ENCODE measurements at regions not wholly inside any gene's neighbourhood (a gene's known extent, or its start where the extent isn't known, plus 50 kb on each side); places are given as distances from the start of the nearest gene placed in this dataset.

DNA sequence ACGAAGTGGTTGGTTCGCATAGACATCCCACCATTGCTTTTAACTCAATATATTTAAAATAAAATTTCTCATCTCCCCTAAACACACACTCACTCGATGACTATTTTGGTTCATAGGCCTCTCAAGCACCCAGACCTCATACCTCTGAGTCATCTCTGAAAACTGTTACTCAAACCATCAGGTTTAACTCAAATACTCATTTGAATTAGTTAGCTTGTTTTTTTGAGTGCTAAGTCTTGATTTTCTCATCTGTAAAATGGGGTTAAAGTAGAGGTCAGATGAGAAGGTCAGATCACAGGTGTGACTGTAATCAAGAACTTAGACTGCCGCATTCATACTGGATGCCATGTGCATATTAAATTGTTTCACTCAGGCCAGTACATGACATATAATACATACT, 243.9 kb upstream of the TENT5A start:
- Histone ChIP-seq H3K27ac (ENCODE audit: low read length) (no peak overlapping the region), H3K4me1 (ENCODE audit: control insufficient read depth, insufficient read depth, low read length) (no peaks in the 10 kb centered on the region), H3K36me3 (ENCODE audit: control insufficient read depth, insufficient read depth, low read length) (no peaks in the 10 kb centered on the region), H3K4me3 (ENCODE audit: low read length) (no peak overlapping the region), H3K27me3 (ENCODE audit: control insufficient read depth, insufficient read depth, low read length) (no peaks in the 10 kb centered on the region), H3K9me3 (replicated peaks; ENCODE audit: control insufficient read depth, low read depth, low read length) (no peaks in the 10 kb centered on the region)
- WGBS (ENCODE audit: insufficient coverage): 90% methylated on average over 2 of the region's 4 CpGs
- DNase-seq: no peak

DNA sequence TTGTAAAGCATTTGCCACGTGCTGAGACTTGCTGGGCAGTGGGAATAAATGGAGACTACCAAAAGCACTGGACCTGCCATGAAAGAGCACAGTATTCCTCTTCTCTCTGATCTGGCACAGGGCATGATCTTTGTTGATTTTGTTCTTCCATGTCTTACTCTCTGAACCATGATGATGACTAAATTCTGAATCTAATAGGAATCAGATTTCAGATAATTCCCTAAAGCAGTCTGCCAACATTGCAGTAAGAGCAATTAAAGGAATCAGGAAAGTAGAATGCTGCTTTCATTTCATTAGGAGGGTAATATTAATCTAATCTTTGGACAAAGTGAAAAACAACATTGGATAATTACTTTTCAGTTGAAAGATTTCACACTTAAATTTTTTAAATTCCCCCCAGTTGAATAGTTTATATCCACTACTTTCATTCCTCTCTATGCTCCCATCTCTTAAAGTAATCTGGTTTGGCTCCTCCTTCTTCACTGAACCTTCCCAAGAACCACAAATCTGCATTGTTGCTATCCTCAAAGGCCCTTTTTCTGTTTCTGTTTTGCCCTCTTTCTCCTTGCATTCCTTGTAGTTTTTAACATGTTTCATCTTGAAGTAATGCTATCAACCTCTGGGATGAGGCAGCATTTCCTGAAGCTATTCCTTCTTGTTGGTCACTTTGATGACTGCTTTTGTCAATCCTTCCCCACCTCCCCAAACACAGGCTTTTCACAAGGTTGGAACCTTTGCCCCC, 243.2 kb upstream of the TENT5A start:
- WGBS (ENCODE audit: insufficient coverage): no CpG with 5 or more reads among the region's 1 CpG
- Histone ChIP-seq H3K4me3 (ENCODE audit: low read length) (no peak overlapping the region), H3K27me3 (ENCODE audit: control insufficient read depth, insufficient read depth, low read length) (no peaks in the 10 kb centered on the region), H3K9me3 (replicated peaks; ENCODE audit: control insufficient read depth, low read depth, low read length) (no peaks in the 10 kb centered on the region), H3K4me1 (ENCODE audit: control insufficient read depth, insufficient read depth, low read length) (no peaks in the 10 kb centered on the region), H3K27ac (ENCODE audit: low read length) (no peak overlapping the region), H3K36me3 (ENCODE audit: control insufficient read depth, insufficient read depth, low read length) (no peaks in the 10 kb centered on the region)
- DNase-seq: no peak

DNA sequence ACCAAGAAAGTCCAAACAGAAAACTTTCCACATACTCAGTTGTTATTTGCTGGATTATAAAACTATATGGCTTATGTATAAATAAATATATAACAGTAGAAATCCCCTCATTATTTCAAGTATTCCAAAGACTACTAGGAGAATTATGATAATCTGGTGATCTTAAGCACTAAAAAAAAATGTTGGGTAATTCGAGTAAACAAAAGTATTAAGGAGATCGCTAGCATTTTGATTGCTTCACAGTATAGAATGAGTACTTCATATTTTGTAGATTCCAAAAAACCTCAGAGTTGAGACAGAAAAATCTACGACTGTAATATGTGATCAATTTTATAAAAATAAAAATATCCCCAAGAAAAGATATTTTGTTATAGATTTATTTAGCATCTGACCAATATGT, 236.4 kb upstream of the TENT5A start:
- H3K36me3 ChIP-seq (ENCODE audit: control insufficient read depth, insufficient read depth, low read length): no peaks in the 10 kb centered on the region
- no peak overlapping the region for H3K27ac ChIP-seq (ENCODE audit: low read length)
- no CpG with 5 or more reads among the region's 3 CpGs for WGBS (ENCODE audit: insufficient coverage)
- no peak overlapping the region for H3K4me3 ChIP-seq (ENCODE audit: low read length)
- no peak for DNase-seq
- H3K4me1 ChIP-seq (ENCODE audit: control insufficient read depth, insufficient read depth, low read length): no peaks in the 10 kb centered on the region
- no peaks in the 10 kb centered on the region for H3K27me3 ChIP-seq (ENCODE audit: control insufficient read depth, insufficient read depth, low read length)
- H3K9me3 ChIP-seq (replicated peaks; ENCODE audit: control insufficient read depth, low read depth, low read length): no peaks in the 10 kb centered on the region

DNA sequence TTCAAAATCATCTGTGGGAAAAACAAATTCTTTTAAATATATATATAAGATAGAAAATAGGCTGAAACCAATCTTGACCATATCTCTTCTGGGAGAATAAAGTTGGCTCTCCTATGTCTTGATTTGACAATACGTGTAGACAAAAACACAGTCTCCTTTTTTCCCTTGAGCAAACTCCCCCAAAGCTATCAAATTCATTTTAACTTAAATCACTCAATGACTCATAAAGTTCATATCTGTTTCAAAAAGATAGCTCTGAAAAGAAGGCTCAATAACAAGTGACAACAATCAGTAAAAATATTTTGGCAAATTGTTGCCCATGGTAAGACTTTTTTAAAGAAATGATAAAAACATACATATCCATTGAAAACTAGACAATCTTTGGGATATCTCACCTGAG, 236.0 kb upstream of the TENT5A start:
- WGBS (ENCODE audit: insufficient coverage): no CpG with 5 or more reads among the region's 1 CpG
- no peak overlapping the region for H3K27ac ChIP-seq (ENCODE audit: low read length)
- H3K27me3 ChIP-seq (ENCODE audit: control insufficient read depth, insufficient read depth, low read length): no peaks in the 10 kb centered on the region
- no peak for DNase-seq
- H3K36me3 ChIP-seq (ENCODE audit: control insufficient read depth, insufficient read depth, low read length): no peaks in the 10 kb centered on the region
- no peaks in the 10 kb centered on the region for H3K4me1 ChIP-seq (ENCODE audit: control insufficient read depth, insufficient read depth, low read length)
- H3K4me3 ChIP-seq (ENCODE audit: low read length): no peak overlapping the region
- no peaks in the 10 kb centered on the region for H3K9me3 ChIP-seq (replicated peaks; ENCODE audit: control insufficient read depth, low read depth, low read length)

DNA sequence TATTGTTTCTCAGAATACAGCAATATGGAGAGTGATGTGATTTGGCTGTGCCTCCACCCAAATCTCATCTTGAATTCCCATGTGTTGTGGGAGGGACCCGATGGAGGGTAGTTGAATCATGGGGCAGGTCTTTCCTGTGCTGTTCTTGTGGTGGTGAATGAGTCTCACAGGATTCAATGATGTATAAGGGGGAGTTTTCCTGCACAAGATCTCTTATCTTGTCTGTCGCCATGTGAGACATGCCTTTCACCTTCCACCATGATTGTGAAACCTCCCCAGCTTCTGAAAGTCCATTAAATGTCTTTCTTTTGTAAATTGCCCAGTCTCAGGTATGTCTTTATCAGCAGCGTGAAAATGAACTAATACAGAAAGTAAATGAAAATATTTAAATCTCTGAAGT, 234.8 kb upstream of the TENT5A start:
- no peaks in the 10 kb centered on the region for H3K27me3 ChIP-seq (ENCODE audit: control insufficient read depth, insufficient read depth, low read length)
- no peaks in the 10 kb centered on the region for H3K36me3 ChIP-seq (ENCODE audit: control insufficient read depth, insufficient read depth, low read length)
- H3K27ac ChIP-seq (ENCODE audit: low read length): no peak overlapping the region
- no CpG with 5 or more reads among the region's 3 CpGs for WGBS (ENCODE audit: insufficient coverage)
- no peak overlapping the region for H3K4me3 ChIP-seq (ENCODE audit: low read length)
- H3K4me1 ChIP-seq (ENCODE audit: control insufficient read depth, insufficient read depth, low read length): no peaks in the 10 kb centered on the region
- no peak for DNase-seq
- no peaks in the 10 kb centered on the region for H3K9me3 ChIP-seq (replicated peaks; ENCODE audit: control insufficient read depth, low read depth, low read length)

DNA sequence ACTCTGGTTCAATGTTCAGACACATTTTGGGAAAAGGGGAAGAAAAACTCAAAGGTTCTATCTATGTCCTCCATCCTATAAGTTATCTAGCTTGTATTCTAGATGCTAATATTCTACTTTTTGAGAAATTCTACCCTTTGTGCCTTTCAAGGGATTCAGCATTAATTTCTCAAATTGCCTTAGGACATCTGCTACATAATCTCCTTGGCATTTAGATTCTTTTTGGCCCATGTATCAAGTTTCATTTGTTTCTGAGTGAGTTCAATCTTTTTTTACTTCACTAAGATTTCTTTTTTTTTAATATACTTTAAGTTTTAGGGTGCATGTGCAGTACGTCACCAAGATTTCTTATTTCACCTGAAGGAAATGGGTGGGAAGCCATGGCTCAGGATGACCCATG, 232.7 kb upstream of the TENT5A start:
- Histone ChIP-seq H3K4me3 (ENCODE audit: low read length) (no peak overlapping the region), H3K36me3 (ENCODE audit: control insufficient read depth, insufficient read depth, low read length) (no peaks in the 10 kb centered on the region), H3K9me3 (replicated peaks; ENCODE audit: control insufficient read depth, low read depth, low read length) (no peaks in the 10 kb centered on the region), H3K27ac (ENCODE audit: low read length) (no peak overlapping the region), H3K27me3 (ENCODE audit: control insufficient read depth, insufficient read depth, low read length) (no peaks in the 10 kb centered on the region), H3K4me1 (ENCODE audit: control insufficient read depth, insufficient read depth, low read length) (no peaks in the 10 kb centered on the region)
- WGBS (ENCODE audit: insufficient coverage): 100% methylated on average over 1 of the region's 1 CpG
- DNase-seq: no peak

DNA sequence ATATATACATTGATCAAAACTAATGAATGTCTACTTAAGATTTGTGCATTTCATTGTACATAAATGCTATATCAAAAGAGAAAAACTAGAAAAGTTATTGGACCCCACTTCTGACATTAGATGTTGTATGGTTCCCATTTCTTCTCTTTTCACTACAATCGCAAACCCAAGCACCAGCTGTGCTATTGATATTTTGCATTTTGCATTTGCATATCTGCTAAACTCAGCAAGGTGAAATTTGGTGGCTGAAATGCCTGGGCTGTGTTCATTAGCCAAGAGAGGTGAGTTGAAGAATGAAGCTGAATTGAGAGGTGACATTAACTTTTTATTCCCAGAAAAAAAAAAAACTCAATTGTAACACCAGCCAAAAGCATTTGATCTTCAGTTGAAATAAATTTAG, 232.1 kb upstream of the TENT5A start:
- H3K4me3 ChIP-seq (ENCODE audit: low read length): no peak overlapping the region
- H3K4me1 ChIP-seq (ENCODE audit: control insufficient read depth, insufficient read depth, low read length): no peaks in the 10 kb centered on the region
- no peak for DNase-seq
- no peaks in the 10 kb centered on the region for H3K9me3 ChIP-seq (replicated peaks; ENCODE audit: control insufficient read depth, low read depth, low read length)
- no peak overlapping the region for H3K27ac ChIP-seq (ENCODE audit: low read length)
- no peaks in the 10 kb centered on the region for H3K27me3 ChIP-seq (ENCODE audit: control insufficient read depth, insufficient read depth, low read length)
- no CpG with 5 or more reads among the region's 1 CpG for WGBS (ENCODE audit: insufficient coverage)
- no peaks in the 10 kb centered on the region for H3K36me3 ChIP-seq (ENCODE audit: control insufficient read depth, insufficient read depth, low read length)

DNA sequence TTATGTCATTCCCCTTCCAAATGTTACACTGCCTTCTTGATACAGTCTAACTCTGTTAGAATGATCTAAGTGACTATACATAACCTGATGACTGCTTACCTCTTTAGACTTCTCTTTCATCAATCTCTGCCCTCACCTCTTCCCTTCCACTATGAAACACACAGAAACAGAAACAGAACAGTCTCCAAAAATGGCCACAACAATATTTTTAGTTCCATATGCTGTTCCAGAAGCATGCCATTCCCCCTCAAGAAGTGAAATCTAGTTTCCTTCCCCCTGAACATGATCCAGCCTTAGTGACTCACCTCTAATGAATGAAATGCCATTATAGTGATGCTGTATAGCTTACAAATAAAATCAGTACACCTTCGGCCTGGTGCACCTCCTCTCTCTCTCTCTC, 229.3 kb upstream of the TENT5A start:
- Histone ChIP-seq H3K36me3 (ENCODE audit: control insufficient read depth, insufficient read depth, low read length) (no peaks in the 10 kb centered on the region), H3K4me3 (ENCODE audit: low read length) (no peak overlapping the region), H3K27me3 (ENCODE audit: control insufficient read depth, insufficient read depth, low read length) (no peaks in the 10 kb centered on the region), H3K4me1 (ENCODE audit: control insufficient read depth, insufficient read depth, low read length) (no peaks in the 10 kb centered on the region), H3K27ac (ENCODE audit: low read length) (no peak overlapping the region), H3K9me3 (replicated peaks; ENCODE audit: control insufficient read depth, low read depth, low read length) (no peaks in the 10 kb centered on the region)
- DNase-seq: no peak
- no CpG with 5 or more reads among the region's 1 CpG for WGBS (ENCODE audit: insufficient coverage)

DNA sequence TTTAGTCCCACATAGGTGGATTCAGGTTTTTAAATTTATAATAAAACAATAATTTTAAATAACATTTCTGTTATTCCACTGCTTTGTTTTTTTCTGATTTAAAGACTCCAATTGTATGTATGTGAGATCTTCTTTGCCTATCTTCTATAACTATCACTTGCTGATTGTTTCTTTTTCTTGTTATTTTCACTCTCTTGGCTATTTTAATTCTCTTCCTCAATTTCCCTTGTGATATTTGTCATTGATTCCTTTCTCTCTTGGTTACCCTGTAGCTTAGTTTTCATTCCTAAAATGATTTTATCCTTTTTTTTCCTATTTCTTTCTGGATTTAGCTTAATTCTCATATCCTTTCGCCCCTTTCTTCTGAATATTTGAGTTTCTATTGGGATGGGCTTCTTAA, 227.3 kb upstream of the TENT5A start:
- Histone ChIP-seq H3K27me3 (ENCODE audit: control insufficient read depth, insufficient read depth, low read length) (no peaks in the 10 kb centered on the region), H3K4me1 (ENCODE audit: control insufficient read depth, insufficient read depth, low read length) (no peaks in the 10 kb centered on the region), H3K9me3 (replicated peaks; ENCODE audit: control insufficient read depth, low read depth, low read length) (peaks cover 2% of the 10 kb centered on the region), H3K36me3 (ENCODE audit: control insufficient read depth, insufficient read depth, low read length) (no peaks in the 10 kb centered on the region), H3K27ac (ENCODE audit: low read length) (no peak overlapping the region), H3K4me3 (ENCODE audit: low read length) (no peak overlapping the region)
- DNase-seq: no peak
- WGBS (ENCODE audit: insufficient coverage): no CpG with 5 or more reads among the region's 1 CpG

DNA sequence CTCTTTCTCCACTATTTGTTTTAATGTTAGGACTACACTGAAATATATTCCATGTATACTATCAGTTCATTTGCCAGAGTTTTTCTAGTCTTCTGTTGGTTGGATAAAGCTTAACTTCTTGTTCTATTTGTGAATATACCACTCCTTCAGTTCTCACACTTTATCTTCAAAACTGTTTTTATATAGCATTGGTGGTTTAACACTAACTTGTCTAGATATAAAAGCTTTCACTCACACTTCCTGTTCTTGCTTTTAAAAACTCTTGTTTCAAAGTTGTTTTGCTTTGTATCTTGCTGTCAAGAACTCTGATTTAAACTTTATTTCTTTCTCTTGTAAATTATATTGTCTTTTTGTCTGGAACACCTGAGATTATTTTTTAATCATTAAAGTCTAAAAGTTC, 226.8 kb upstream of the TENT5A start:
- peaks cover 2% of the 10 kb centered on the region for H3K9me3 ChIP-seq (replicated peaks; ENCODE audit: control insufficient read depth, low read depth, low read length)
- no peak overlapping the region for H3K4me3 ChIP-seq (ENCODE audit: low read length)
- H3K27ac ChIP-seq (ENCODE audit: low read length): no peak overlapping the region
- no peaks in the 10 kb centered on the region for H3K27me3 ChIP-seq (ENCODE audit: control insufficient read depth, insufficient read depth, low read length)
- no peak for DNase-seq
- no peaks in the 10 kb centered on the region for H3K36me3 ChIP-seq (ENCODE audit: control insufficient read depth, insufficient read depth, low read length)
- no peaks in the 10 kb centered on the region for H3K4me1 ChIP-seq (ENCODE audit: control insufficient read depth, insufficient read depth, low read length)

DNA sequence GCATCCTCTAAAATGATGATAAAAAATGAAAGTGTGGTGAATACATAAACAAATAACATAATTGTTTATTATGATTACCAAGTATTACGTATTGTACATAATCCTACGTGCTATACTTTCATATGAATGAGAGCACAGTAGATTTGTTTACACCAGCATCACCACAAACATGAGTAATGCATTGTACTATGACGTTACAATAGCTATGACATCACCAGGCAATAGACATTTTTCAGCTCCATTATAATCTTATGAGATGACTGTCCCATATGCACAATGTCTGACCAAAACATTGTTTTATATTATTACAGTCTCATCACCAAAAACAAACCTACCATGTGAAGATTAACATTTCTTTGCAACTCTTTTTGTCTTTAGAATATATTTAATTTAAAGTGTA, 225.7 kb upstream of the TENT5A start:
- no CpG with 5 or more reads among the region's 3 CpGs for WGBS (ENCODE audit: insufficient coverage)
- H3K9me3 ChIP-seq (replicated peaks; ENCODE audit: control insufficient read depth, low read depth, low read length): peaks cover 2% of the 10 kb centered on the region

More for the DNA sequence above, 225.7 kb upstream of the TENT5A start:
- no peak for DNase-seq
- Histone ChIP-seq H3K36me3 (ENCODE audit: control insufficient read depth, insufficient read depth, low read length) (no peaks in the 10 kb centered on the region), H3K27ac (ENCODE audit: low read length) (no peak overlapping the region), H3K27me3 (ENCODE audit: control insufficient read depth, insufficient read depth, low read length) (no peaks in the 10 kb centered on the region), H3K4me3 (ENCODE audit: low read length) (no peak overlapping the region), H3K4me1 (ENCODE audit: control insufficient read depth, insufficient read depth, low read length) (no peaks in the 10 kb centered on the region)

All from muscle of leg (tissue), 3 donors.